ENCODE measurements at regions not wholly inside any gene's neighbourhood (a gene's known extent, or its start where the extent isn't known, plus 50 kb on each side); places are given as distances from the start of the nearest gene placed in this dataset.

GRCh38 chr14:34181338-34181737, 230.5 kb upstream of the EGLN3 start:
- TF ChIP-seq, protein P1, sequence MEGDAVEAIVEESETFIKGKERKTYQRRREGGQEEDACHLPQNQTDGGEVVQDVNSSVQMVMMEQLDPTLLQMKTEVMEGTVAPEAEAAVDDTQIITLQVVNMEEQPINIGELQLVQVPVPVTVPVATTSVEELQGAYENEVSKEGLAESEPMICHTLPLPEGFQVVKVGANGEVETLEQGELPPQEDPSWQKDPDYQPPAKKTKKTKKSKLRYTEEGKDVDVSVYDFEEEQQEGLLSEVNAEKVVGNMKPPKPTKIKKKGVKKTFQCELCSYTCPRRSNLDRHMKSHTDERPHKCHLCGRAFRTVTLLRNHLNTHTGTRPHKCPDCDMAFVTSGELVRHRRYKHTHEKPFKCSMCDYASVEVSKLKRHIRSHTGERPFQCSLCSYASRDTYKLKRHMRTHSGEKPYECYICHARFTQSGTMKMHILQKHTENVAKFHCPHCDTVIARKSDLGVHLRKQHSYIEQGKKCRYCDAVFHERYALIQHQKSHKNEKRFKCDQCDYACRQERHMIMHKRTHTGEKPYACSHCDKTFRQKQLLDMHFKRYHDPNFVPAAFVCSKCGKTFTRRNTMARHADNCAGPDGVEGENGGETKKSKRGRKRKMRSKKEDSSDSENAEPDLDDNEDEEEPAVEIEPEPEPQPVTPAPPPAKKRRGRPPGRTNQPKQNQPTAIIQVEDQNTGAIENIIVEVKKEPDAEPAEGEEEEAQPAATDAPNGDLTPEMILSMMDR (IDR thresholded peaks at IDR 0.05; ENCODE audit: control extremely low read depth, extremely low read depth, low read depth, missing control alignments), result no peak
- CTCF ChIA-PET, result interaction anchor here (0.8 to 1.9 kb wide), 8 partner anchors 9 to 1606 kb away, joined by 3 to 7 read pairs (median 3); no protein-coding TSS in a partner anchor
- POLR2A ChIA-PET, result no interaction called here
- DNase-seq (ENCODE audit: extremely low spot score), result no peak

DNA sequence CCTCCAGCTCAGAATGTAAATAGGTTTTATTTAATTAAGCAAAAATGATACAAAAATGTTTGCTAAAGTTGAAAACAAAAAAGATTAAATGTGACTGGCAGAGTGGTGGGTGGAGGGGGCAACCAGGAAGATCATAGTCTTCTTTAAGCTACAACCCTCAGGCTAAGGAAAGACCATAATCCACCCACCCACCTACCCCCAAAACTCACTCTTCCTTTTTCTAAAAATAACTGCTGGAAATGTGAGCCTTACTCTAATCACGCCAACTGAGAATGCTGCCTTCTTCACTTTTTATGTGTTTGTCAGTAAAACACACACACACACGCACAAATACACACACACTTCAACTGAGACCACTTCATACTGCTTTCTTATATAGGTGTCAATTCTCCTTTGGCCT, 230.0 kb upstream of the EGLN3 start:
- POLR2A ChIA-PET, result no interaction called here
- CTCF ChIA-PET, result interaction anchor here (1.0 to 1.9 kb wide), 6 partner anchors 8 to 1605 kb away, joined by 3 to 7 read pairs (median 4); no protein-coding TSS in a partner anchor
- no peak for DNase-seq (ENCODE audit: extremely low spot score)
- TF ChIP-seq, protein P1 (IDR thresholded peaks at IDR 0.05; ENCODE audit: control extremely low read depth, extremely low read depth, low read depth, missing control alignments), result no peak

GRCh38 chr14:34180434-34180833, 229.6 kb upstream of the EGLN3 start:
- ChIA-PET POLR2A (no interaction called here), CTCF (interaction anchor here (1.0 to 1.9 kb wide), 5 partner anchors 12 to 1605 kb away, joined by 3 to 7 read pairs (median 3); no protein-coding TSS in a partner anchor)
- TF ChIP-seq, protein P1 (IDR thresholded peaks at IDR 0.05; ENCODE audit: control extremely low read depth, extremely low read depth, low read depth, missing control alignments), result no peak
- DNase-seq (ENCODE audit: extremely low spot score), result no peak

DNA sequence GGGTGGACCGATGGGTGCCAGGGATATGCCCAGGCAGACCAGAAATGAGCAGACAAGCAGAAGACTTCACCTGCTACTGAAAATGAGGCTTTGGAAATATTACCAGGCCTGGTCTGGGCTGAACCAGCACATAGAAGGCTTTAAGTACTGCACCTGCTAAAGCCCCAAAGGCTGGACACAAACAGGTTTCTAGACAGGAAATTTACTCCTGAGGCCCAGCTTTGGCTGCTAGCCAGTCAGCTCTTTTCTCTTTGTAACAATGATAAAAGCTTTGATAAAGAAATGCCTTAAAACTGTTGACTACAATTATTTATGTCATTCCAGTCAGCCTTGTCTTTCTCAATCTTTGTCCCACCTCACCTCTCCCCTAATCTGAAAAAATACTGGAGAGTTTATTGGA, 228.9 kb upstream of the EGLN3 start:
- no peak for DNase-seq (ENCODE audit: extremely low spot score)
- ChIA-PET CTCF (no interaction called here), POLR2A (no interaction called here)
- TF ChIP-seq, protein P1 (IDR thresholded peaks at IDR 0.05; ENCODE audit: control extremely low read depth, extremely low read depth, low read depth, missing control alignments), result no peak

- DNase-seq (ENCODE audit: extremely low spot score), result no peak
- POLR2A ChIA-PET, result no interaction called here
- TF ChIP-seq, protein P1 (IDR thresholded peaks at IDR 0.05; ENCODE audit: control extremely low read depth, extremely low read depth, low read depth, missing control alignments), result no peak
- CTCF ChIA-PET, result no interaction called here
These were observed 226.6 kb upstream of the EGLN3 start for GRCh38 chr14:34177466-34177865.

GRCh38 chr14:34175574-34175973, 224.7 kb upstream of the EGLN3 start:
- ChIA-PET CTCF (no interaction called here), POLR2A (no interaction called here)
- TF ChIP-seq, protein P1 (IDR thresholded peaks at IDR 0.05; ENCODE audit: control extremely low read depth, extremely low read depth, low read depth, missing control alignments), result no peak
- no peak for DNase-seq (ENCODE audit: extremely low spot score)

GRCh38 chr14:34174973-34175372, 224.1 kb upstream of the EGLN3 start:
- CTCF ChIA-PET, result interaction anchor here (1.3 to 1.5 kb wide), 2 partner anchors 8 to 10 kb away, joined by 5 read pairs; no protein-coding TSS in a partner anchor
- POLR2A ChIA-PET, result no interaction called here
- TF ChIP-seq, protein P1 (IDR thresholded peaks at IDR 0.05; ENCODE audit: control extremely low read depth, extremely low read depth, low read depth, missing control alignments), result no peak
- no peak for DNase-seq (ENCODE audit: extremely low spot score)
